ENCODE measurements at regions not wholly inside any gene's neighbourhood (a gene's known extent, or its start where the extent isn't known, plus 50 kb on each side); places are given as distances from the start of the nearest gene placed in this dataset.

DNA sequence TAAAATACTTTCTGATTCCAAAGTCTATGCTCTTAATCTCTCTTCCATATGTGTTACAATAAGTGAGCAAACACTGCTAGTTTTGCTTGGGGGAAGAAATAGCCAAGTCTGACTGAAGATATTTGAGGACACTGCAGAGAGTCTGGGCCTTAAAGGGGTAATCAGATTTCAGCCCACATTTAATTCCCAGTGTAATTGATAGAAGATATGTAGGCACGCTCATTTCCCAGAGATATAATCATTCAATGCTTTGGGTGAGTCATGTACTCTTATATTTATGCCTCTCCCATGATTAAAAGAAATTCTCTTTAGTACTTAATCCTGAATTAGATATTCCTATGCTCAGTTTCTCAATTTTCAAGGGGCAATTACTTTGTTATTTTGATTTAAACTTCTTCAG, 178.1 kb upstream of the POM121L12 start:
- no peak overlapping the region for H3K4me3 ChIP-seq (replicated peaks; ENCODE audit: low read depth, low read length)
- DNase-seq (ENCODE audit: low read depth) = no peak
- TF ChIP-seq, protein P1, sequence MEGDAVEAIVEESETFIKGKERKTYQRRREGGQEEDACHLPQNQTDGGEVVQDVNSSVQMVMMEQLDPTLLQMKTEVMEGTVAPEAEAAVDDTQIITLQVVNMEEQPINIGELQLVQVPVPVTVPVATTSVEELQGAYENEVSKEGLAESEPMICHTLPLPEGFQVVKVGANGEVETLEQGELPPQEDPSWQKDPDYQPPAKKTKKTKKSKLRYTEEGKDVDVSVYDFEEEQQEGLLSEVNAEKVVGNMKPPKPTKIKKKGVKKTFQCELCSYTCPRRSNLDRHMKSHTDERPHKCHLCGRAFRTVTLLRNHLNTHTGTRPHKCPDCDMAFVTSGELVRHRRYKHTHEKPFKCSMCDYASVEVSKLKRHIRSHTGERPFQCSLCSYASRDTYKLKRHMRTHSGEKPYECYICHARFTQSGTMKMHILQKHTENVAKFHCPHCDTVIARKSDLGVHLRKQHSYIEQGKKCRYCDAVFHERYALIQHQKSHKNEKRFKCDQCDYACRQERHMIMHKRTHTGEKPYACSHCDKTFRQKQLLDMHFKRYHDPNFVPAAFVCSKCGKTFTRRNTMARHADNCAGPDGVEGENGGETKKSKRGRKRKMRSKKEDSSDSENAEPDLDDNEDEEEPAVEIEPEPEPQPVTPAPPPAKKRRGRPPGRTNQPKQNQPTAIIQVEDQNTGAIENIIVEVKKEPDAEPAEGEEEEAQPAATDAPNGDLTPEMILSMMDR (IDR thresholded peaks at IDR 0.05; ENCODE audit: low read length, missing control alignments) = no peak

DNA sequence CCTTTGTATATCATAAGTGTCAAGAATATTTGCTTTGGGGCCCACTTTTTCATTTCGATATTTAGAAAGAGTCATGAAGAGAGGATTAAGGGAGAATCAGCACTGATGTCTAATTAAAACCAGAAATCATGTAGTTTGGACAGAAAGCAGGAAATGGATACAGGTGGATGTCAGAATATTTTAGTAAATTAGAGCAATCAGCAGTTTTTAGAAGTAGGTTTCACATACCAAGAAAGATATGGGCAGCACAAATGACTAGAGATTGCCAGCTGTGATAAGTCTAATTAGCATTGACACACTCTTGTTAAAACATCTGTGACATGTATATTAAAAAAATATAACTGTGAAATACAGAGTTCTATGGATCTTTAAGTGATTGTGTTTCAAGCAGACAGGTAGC, 180.8 kb upstream of the POM121L12 start:
- DNase-seq (ENCODE audit: low read depth) = no peak
- no peak overlapping the region for H3K4me3 ChIP-seq (replicated peaks; ENCODE audit: low read depth, low read length)
- TF ChIP-seq, protein P1 (IDR thresholded peaks at IDR 0.05; ENCODE audit: low read length, missing control alignments) = no peak

DNA sequence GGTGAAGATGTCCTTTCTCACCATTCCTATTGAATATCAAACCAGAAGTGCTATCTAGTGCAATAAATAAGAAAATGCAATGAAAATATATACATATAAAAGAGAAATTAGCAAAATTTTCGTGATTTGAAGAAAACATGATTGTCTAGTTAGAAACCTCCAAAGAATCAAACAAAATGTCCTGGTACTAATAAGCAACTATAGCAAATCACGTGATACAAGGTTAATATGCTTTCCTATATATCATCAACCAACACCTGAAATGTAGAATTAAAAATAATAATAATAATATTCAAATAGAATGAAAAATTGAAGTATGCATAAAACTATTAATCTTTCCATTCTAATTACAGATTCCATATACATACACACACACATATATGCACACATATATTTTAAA, 183.9 kb upstream of the POM121L12 start:
- no peak overlapping the region for H3K4me3 ChIP-seq (replicated peaks; ENCODE audit: low read depth, low read length)
- no peak for DNase-seq (ENCODE audit: low read depth)
- TF ChIP-seq, protein P1 (IDR thresholded peaks at IDR 0.05; ENCODE audit: low read length, missing control alignments) = no peak

DNA sequence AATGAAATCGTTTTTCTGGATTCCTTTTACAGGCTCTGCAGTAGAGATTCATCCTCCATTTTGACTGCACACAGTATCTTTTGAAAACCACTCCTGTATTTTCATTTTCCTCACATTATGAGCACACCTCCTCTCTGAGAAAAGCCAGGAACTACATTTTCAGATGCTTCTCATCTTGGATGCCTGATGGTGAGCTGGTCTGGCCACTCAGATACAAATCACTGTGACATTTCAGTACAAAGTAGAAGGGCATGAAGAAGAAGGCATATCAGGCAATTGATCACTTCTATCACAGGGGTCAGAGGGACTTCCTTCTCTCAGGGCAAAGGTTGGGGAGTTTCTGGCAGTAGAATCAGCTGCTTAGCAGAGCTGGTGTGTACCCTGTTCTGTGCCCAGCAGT, 192.0 kb upstream of the POM121L12 start:
- DNase-seq (ENCODE audit: low read depth) = no peak
- no peak overlapping the region for H3K4me3 ChIP-seq (replicated peaks; ENCODE audit: low read depth, low read length)
- TF ChIP-seq, protein P1 (IDR thresholded peaks at IDR 0.05; ENCODE audit: low read length, missing control alignments) = no peak

DNA sequence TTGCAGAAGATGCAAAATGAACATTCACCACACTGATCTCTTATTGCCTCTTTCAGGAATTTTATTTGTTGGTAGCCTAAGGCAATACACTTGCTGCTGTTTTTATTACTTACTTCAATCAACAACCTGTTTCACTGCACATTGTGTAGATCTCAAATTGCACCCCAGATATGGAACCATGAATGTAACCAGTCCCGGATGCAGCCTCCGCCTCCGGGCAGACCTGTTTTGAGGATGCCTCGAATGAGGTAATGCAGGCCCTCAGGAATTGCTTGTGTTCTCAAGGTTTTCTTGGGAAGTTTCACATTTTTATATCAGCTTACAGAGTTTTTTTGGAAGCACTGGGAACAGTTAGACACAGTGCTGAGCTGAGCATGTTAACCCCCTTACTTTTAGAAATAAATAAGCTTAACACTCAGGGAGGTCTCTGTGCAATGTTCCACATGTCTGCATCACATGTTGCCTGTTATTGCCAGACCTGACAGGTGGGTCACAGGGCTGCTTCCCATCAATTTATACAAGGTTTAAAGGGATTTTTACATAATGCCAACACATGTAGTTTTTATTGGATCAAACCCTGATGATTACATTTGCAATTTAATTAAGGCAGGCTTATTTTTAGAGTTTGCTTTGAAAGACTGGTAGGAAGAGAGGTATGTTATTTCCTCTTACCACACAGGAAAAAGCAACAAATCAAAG, 193.1 kb upstream of the POM121L12 start:
- TF ChIP-seq, protein P1 (IDR thresholded peaks at IDR 0.05; ENCODE audit: low read length, missing control alignments) = no peak
- H3K4me3 ChIP-seq (replicated peaks; ENCODE audit: low read depth, low read length) = no peak overlapping the region
- DNase-seq (ENCODE audit: low read depth) = no peak

DNA sequence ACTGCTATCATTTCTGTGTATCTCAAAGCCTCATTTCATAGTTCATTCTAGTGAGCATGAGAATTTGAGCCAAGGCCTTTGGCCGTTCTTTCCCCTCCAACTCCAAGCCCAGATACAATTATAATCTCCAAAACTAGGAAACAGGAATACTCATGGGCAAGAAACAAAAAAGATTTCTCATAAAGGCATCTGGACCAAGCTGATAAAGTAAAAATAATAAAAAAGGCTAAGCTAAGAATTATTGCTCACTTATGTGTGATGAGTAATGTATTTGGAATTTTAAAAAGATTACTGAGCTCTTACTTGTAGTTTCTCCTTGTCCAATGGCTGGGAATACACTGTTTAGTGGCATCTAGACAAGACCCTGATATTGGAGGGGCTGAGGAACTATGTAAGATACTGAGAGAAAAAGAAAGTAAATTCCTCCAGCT, 196.4 kb upstream of the POM121L12 start:
- no peak for DNase-seq (ENCODE audit: low read depth)
- H3K4me3 ChIP-seq (replicated peaks; ENCODE audit: low read depth, low read length) = no peak overlapping the region
- TF ChIP-seq, protein P1 (IDR thresholded peaks at IDR 0.05; ENCODE audit: low read length, missing control alignments) = no peak

DNA sequence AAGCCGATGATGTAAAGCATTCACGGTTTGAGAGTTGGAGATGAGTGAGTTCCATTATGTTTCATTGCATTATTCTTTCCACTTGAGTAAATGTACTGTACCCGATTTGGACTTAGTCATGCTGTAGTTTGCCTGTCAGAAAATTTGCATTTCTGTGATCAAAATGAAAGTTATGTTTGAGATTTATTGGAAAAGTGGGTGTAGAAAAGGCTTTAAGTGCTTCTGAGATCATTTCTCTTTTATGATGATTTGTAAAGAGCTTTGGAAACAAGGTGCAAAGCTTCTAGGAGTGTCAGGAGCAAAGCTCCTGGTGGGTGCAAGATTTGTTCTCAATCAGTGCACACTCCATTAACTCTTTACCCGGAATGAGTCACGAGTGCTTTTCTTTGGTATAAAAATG, 204.1 kb upstream of the POM121L12 start:
- no peak for DNase-seq (ENCODE audit: low read depth)
- TF ChIP-seq, protein P1 (IDR thresholded peaks at IDR 0.05; ENCODE audit: low read length, missing control alignments) = no peak
- H3K4me3 ChIP-seq (replicated peaks; ENCODE audit: low read depth, low read length) = no peak overlapping the region
